ENCODE measurements at regions not wholly inside any gene's neighbourhood (a gene's known extent, or its start where the extent isn't known, plus 50 kb on each side); places are given as distances from the start of the nearest gene placed in this dataset.

GRCh38 chr5:173720953-173721600, 104.6 kb upstream of the BOD1 start:
- ATAC-seq, result no peak
- Mint-ChIP-seq H3K9me3 (peaks cover 0 to 2% of the 10 kb centered on the region in 2 donors), H3K27ac (no peak overlapping the region), H3K27me3 (ENCODE audit: low read depth in 2 of 2) (peaks cover 0 to 10% of the 10 kb centered on the region in 2 donors), H3K4me3 (no peak overlapping the region), H3K4me1 (no peaks in the 10 kb centered on the region), H3K36me3 (no peaks in the 10 kb centered on the region)
- no peaks in the 10 kb centered on the region for H3K36me3 ChIP-seq (ENCODE audit: control insufficient read depth, insufficient read depth, low read length)
- TF ChIP-seq, protein P1, sequence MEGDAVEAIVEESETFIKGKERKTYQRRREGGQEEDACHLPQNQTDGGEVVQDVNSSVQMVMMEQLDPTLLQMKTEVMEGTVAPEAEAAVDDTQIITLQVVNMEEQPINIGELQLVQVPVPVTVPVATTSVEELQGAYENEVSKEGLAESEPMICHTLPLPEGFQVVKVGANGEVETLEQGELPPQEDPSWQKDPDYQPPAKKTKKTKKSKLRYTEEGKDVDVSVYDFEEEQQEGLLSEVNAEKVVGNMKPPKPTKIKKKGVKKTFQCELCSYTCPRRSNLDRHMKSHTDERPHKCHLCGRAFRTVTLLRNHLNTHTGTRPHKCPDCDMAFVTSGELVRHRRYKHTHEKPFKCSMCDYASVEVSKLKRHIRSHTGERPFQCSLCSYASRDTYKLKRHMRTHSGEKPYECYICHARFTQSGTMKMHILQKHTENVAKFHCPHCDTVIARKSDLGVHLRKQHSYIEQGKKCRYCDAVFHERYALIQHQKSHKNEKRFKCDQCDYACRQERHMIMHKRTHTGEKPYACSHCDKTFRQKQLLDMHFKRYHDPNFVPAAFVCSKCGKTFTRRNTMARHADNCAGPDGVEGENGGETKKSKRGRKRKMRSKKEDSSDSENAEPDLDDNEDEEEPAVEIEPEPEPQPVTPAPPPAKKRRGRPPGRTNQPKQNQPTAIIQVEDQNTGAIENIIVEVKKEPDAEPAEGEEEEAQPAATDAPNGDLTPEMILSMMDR (IDR thresholded peaks at IDR 0.05), result no peak
- DNase-seq, result no peak
- no peak overlapping the region for H3K27ac ChIP-seq (ENCODE audit: low read length)
- no peaks in the 10 kb centered on the region for H3K27me3 ChIP-seq (ENCODE audit: control insufficient read depth, insufficient read depth, low read length)
- no peak overlapping the region for H3K4me3 ChIP-seq (ENCODE audit: low read length)
- WGBS (ENCODE audit: insufficient coverage), result 87% methylated on average over 6 of the region's 7 CpGs
- intact Hi-C loops (cut with micrococcal nuclease), result no loop called here
- no peaks in the 10 kb centered on the region for H3K4me1 ChIP-seq (ENCODE audit: control insufficient read depth, insufficient read depth, low read length)
- no peaks in the 10 kb centered on the region for H3K9me3 ChIP-seq (ENCODE audit: control insufficient read depth, insufficient read depth, low read length)

- 94% methylated on average over 10 of the region's 10 CpGs for whole genome bisulfite sequencing (ENCODE audit: insufficient coverage)
- TF ChIP-seq, protein P1 (IDR thresholded peaks at IDR 0.05), result no peak
- Histone ChIP-seq H3K9me3 (ENCODE audit: control insufficient read depth, insufficient read depth, low read length) (no peaks in the 10 kb centered on the region), H3K4me3 (ENCODE audit: low read length) (no peak overlapping the region), H3K27me3 (ENCODE audit: control insufficient read depth, insufficient read depth, low read length) (no peaks in the 10 kb centered on the region), H3K4me1 (ENCODE audit: control insufficient read depth, insufficient read depth, low read length) (no peaks in the 10 kb centered on the region), H3K27ac (ENCODE audit: low read length) (no peak overlapping the region), H3K36me3 (ENCODE audit: control insufficient read depth, insufficient read depth, low read length) (no peaks in the 10 kb centered on the region)
- no peak overlapping the region for H3K4me3 Mint-ChIP-seq
- intact Hi-C loops (cut with micrococcal nuclease), result no loop called here
- H3K27ac Mint-ChIP-seq, result no peak overlapping the region
- DNase-seq (no peak), ATAC-seq (no peak)
- no peaks in the 10 kb centered on the region for H3K4me1 Mint-ChIP-seq
- H3K36me3 Mint-ChIP-seq, result no peaks in the 10 kb centered on the region
- peaks cover 0 to 10% of the 10 kb centered on the region in 2 donors for H3K27me3 Mint-ChIP-seq (ENCODE audit: low read depth in 2 of 2)
- peaks cover 0 to 2% of the 10 kb centered on the region in 2 donors for H3K9me3 Mint-ChIP-seq
Observed at GRCh38 chr5:173721601-173722232, 105.3 kb upstream of the BOD1 start.

- intact Hi-C loops (cut with micrococcal nuclease), result no loop called here
- H3K27me3 ChIP-seq (ENCODE audit: control insufficient read depth, insufficient read depth, low read length), result no peaks in the 10 kb centered on the region
- no peaks in the 10 kb centered on the region for H3K36me3 Mint-ChIP-seq
- WGBS (ENCODE audit: insufficient coverage), result 82% methylated on average over 5 of the region's 7 CpGs
- H3K9me3 Mint-ChIP-seq, result peaks cover 0 to 2% of the 10 kb centered on the region in 2 donors
- H3K27ac Mint-ChIP-seq, result no peak overlapping the region
- TF ChIP-seq, protein P1 (IDR thresholded peaks at IDR 0.05), result no peak
- ATAC-seq (no peak), DNase-seq (no peak)
- H3K36me3 ChIP-seq (ENCODE audit: control insufficient read depth, insufficient read depth, low read length), result no peaks in the 10 kb centered on the region
- H3K4me3 ChIP-seq (ENCODE audit: low read length), result no peak overlapping the region
- H3K4me3 Mint-ChIP-seq, result no peak overlapping the region
- H3K9me3 ChIP-seq (ENCODE audit: control insufficient read depth, insufficient read depth, low read length), result no peaks in the 10 kb centered on the region
- no peaks in the 10 kb centered on the region for H3K4me1 ChIP-seq (ENCODE audit: control insufficient read depth, insufficient read depth, low read length)
- H3K4me1 Mint-ChIP-seq, result no peaks in the 10 kb centered on the region
- no peak overlapping the region for H3K27ac ChIP-seq (ENCODE audit: low read length)
- peaks cover 0 to 4% of the 10 kb centered on the region in 2 donors for H3K27me3 Mint-ChIP-seq (ENCODE audit: low read depth in 2 of 2)
Observed at GRCh38 chr5:173726846-173727557, 110.6 kb upstream of the BOD1 start.
